ELR (cell line): ENCODE measurements at regions not wholly inside any gene's neighbourhood (a gene's known extent, or its start where the extent isn't known, plus 50 kb on each side); places are given as distances from the start of the nearest gene placed in this dataset.

ENCODE experiments used
- DNase-seq: peaks from one replicate; pipeline ENCODE4 v3.0.0-alpha.2; 2015; ENCODE audit warnings: low read depth

DNA sequence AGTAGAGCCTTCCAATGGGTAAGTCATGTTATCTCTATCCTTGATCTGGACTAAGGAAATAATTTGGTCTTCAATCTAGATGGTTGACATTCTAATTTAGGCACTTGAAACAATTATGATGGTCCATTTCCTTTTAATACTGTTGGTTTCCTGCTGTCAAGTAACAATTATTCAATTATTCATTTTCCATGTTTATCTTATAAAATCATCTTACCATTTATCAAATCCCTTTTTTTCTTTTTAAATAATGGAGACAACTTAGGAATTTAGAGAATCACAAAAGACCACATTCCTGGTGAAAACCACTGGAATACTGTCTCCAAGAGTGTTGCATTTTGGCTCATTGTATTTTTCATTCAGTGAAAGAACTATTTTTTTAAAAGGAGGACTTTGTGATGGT is 148.7 kb upstream of the CTSO start:
- DNase-seq = no peak

DNA sequence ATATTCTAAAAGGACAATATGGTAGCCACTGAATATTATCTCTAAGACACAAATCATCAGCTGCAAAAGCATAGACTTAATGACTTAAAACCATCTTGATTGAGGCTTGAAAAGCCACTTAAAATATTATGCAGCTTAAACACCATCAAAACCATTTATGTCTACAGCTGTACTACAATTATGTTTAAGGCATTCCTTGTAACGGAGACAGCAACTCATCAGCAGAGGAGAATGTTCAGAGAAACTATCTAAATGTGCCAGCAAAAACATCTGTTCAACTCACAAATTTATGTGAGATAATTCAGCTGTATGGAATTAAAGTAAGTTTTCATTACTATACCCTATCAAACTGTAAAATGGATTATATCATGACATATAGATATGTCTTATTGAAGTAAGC is 147.9 kb upstream of the CTSO start:
- DNase-seq = no peak

DNA sequence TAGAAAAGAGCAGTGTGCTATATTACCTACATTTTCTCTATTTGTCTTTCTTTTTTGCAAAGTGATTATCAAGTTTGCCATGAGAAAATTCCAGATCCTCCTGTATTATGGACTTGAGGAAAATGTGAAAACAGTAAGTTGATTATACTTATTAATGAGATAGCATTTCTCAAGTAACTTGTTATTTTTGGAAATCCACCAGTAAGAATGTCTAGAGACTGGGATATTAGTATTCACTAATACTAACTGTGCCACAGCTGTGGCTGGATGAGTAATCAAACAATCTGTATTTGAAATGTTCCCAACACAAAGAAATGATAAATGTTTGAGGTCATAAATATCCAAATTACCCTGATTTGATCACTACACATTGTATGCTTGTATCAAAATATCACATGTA is 147.0 kb upstream of the CTSO start:
- DNase-seq = no peak

DNA sequence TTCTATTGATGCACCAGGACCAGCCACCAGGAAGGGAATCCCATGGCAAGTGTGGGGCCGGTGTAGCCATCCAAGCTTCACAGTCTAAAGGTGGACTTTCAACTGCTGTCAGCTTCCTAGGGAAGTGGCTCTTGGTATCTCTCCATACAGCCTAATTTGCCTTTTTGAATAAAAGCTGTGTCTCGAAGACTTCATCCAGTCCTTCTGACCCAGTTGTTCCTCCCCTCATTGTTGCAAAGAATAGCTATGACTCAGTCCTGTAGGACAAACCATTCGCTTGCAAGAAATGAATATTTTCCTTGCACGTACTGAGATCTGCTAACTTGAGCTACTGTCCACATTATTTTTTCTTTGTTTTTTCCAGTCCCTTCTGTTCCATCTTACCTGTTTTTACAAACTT is 145.1 kb upstream of the CTSO start:
- no peak for DNase-seq

DNA sequence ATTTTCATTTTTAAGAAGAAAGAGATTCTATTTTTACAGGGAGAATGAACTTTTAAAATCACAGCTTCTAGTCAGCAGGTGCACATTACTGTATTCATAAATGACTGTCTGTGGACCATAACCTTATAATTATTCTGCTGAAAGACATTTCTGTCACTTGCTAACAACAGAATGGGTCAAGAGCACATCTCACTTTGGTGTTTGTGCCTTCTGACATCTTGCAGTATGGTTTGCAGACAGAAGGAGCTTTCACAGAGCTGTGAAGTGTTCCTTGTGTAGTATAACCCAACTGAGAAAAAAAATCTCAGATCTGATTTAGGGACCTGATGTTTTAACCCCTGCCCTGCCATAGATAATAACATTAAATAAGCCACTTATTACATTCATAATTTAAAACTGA is 131.4 kb upstream of the CTSO start:
- no peak for DNase-seq

DNA sequence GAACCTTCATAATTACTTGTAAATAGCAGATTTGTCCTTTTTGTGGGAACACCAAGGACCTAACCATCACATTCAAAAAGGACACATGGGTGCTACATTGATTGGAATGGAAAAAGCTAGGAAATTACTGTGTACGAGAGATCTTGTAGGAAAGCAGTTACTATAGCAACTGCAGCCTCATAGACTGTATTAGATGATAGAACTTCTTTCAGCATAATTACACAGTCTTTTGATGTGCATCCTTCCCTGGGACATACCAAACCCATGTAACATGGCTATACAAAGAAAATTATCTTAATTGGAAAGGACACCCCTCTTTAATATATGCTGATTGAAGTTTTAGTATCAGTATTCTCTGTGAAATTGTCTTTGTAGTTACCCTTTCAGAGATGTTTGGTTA is 130.7 kb upstream of the CTSO start:
- DNase-seq = no peak

DNA sequence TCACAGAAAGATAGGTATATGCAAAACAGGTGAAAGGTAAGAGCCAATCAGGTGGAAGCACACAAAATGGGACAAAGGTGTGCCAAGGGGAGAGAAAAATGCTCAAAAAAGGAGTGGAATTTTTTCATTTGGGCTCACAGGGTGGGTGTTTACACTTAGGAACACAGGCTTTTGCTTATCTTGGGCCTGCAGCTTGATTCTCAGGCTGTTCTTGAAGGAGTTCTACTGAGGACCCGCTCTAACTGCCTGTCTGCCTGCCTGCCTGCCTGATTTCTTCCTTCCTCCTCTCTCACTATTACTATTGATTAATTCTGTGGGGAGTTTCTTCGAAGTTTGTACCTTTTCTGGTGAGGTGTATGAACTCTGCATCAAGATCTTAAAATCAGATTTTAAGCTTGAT is 120.3 kb upstream of the CTSO start:
- DNase-seq = no peak

DNA sequence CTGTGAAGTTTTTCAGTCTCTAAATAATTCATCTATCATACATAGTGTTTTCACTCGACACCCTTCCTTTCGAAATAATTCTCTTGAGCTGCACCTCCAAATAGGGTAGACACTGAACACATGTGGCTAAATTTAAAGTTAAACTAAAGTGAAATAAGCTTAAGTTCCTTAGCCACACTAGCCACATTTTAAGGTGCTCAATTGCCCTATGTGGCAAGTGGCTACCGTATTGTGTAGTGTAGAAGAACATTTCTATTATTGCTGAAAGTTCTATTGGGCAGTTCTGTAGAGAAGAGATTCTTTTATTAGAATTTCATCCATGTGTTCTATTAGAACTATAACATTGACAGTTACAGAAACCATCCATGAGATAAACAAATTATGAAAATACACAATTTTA is 107.0 kb upstream of the CTSO start:
- DNase-seq = no peak

DNA sequence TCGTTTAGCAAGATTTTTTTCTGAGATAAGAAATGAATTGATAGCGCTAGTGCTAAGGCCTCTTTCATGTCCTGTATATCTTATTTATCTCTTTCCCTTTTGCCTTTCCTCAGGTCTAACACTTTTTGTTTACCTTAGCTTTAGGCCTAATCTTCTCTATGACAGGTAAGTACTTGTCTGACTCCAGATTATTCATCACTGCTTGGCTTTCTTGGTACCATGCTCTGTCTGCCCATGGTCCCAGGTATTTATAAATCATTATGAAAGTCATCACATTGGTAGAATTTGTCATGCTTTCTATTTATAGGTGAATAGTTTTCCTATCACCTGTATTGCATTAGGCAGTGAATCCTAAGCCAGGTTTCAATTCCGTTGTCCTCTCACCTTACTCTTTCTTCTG is 99.5 kb upstream of the CTSO start:
- DNase-seq = no peak

DNA sequence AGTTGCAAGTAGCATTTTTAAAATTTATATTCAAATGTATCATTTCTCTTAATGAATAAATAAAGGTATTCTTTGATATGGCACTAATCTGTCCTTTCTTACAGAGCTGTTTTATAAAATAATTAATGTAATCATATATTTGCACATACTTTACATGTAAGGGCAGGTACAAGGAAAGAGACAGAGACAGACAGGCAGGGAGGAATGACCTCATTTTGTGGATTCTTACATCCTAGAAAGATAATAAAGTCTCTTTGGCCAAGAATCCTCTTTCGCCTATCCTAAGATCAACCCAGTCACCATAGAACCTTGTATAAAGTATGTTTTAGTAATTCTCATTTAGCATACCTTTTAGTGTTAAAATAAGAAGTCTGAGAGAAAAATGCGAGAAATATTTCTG is 98.5 kb upstream of the CTSO start:
- DNase-seq = no peak

DNA sequence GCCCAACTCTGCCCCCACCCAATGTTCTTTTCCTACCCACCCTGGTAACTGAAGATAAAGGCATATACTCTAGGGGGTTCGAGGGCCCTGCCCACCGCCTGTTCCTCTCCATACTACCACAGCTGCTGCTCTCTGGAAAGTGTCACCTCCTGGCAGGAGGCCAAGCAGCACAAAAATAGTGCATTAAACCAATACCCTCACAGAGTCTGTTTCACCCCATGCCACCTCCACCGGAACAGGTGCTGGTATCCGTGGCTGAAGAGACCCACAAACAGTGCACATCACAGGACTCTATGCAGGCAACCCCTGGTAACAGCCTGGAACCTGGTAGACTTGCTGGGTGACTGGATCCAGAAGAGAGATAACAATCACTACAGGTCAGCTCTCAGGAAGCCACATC is 85.1 kb upstream of the CTSO start:
- DNase-seq = no peak

DNA sequence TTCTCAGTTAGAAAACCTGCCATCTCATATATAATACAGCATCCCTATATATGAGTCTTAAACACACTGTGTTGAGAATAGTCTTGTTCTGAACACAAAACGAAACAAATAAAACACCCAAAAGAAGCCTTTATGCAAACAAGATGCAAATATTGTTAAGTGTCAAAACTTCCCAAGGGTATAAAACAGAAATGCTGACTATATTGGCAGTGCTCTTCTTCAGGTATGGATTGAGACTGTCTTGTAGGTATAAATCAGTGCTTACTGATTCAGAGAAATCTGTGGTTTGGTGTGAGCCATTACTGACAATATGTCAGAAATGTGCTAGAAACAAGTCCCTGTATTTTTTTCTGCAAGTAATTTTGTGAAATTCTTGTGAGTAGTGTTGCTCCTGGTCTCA is 82.8 kb upstream of the CTSO start:
- no peak for DNase-seq

DNA sequence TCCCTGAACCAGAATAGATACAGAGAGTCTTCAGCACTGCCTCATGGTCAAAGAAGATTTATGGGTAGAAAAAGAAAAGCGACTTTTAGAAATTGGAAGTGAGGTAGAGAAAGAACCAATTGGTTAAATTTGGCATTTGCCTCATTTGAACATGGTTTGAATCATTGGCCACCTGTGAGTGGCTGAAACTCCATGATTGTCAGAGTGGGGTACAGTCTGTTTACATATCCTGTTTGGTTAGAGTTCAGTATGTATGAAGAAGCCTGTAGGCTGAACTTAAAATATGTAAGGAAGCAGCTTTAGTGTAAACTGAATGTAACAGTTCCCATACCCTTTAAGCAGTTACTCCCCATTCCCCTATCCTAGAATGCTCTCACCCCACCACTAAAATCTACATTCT is 76.0 kb upstream of the CTSO start:
- DNase-seq = no peak

DNA sequence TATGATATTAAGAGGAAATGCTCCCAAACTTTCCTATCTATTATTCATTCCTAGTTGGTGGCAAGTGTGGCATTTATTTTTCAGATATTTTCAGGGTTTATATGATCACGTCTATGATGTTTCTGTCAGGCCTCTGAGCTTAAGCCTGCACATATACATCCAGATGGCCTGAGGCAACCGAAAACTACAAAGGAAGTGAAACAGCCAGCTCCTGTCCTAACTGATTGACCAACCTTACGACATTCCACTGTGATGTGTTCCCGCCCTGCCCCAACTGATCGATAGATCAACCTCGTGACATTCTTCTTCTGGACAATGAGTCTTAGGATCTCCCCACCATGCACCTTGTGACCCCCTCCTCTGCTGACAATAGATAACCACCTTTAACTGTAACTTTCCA is 67.6 kb upstream of the CTSO start:
- DNase-seq = no peak

DNA sequence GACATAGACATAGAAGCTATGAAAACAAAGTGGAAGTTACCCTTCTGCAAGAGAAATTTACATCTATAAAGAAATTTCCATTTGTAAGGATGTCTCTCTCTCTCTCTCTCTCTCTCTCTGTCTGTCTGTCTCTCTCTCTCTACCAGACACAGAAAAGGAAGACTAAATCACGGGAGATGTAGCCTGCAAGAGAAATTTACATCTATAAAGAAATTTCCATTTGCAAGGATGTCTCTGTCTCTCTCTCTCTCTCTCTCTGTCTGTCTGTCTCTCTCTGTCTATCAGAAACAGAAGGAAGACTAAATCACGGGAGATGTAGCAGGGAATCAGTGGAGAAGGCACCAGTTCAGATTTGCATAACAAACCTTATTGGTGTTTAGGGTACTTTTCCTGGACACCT is 65.6 kb upstream of the CTSO start:
- DNase-seq = no peak

DNA sequence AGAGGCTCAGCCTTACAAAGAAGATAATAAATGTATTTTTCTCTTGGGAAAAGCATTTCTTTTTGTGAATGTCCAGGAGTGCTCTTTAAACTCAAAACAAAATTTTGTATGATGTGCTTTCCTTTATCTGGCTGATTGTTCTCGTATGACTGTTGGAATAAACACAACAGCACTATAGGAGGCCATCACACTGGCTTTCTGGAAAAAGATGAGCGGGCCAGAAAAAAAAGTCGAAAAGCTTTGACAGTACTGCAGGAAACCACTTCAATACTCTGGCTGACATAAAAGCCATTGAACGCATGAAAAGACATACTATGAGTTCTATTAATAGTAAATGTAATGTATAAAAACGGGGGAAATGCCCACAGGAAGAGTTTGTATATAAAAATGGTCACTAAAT is 64.7 kb upstream of the CTSO start:
- DNase-seq = no peak

DNA sequence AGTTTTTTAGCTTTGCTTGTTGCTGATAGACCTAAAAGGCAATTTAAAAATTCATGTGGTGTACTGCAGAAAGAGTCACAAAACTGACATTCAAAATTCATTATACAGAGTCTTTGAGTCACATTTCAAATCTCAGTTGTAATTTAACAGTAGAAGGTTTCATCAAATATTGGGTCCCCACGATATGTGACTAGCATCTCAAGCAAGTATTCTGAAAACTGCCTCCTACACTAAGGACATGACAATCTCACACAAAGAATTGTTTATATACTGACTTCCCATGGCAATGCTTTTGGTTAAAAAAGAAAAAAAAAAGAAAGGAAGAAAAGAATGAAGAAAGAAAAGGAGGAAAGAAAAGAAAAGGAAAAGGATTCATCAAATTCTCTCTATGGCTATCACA is 62.1 kb upstream of the CTSO start:
- no peak for DNase-seq

DNA sequence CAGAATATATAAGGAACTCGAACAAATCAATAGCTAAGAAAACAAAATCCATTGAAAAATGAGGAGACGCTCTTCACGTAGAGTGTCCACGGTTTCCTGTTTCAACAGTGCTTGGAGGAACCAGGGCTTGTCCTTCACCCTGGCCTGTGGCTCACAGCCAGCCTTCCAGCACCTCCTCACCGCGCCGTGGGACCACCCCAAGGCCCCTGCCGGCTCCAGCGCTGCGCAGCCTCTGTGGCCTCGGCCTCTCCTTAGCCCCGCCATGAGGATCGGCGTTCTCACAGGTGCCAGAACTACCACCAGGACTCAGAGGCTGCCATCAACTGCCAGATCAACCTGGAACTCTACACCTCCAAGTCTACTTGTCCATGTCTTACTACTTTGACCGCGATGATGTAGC is 52.5 kb upstream of the CTSO start:
- no peak for DNase-seq
